ENCODE measurements at regions not wholly inside any gene's neighbourhood (a gene's known extent, or its start where the extent isn't known, plus 50 kb on each side); places are given as distances from the start of the nearest gene placed in this dataset.
"Not testable (repeated sequence)": the region's sequence is repeated elsewhere in the genome, so short reads cannot be mapped to it uniquely, and the experiment has no call there.

DNA sequence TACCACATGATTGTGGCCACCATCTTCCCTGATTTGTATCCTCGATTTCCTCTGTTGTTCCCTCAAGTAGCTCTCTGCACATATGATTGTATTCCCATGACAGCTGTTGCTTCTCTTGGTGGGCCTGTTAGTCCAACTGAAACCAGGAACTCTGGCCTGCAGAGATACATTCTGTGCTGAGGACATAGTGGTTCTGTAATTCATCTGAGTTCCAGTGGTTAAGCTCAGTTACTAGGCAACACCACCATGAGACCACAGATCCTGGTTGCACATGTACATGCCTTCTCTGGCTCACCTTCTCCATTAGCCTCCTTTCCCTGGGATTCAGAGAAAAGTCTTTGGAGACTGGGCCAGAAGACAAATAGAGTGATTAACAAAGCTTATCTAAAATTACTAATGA lies 172.1 kb upstream of the SLC7A11 start:
- no peak for DNase-seq

GRCh38 chr4:138413273-138413672 lies 171.1 kb upstream of the SLC7A11 start:
- no peak for DNase-seq

- no peak for DNase-seq
These were observed 170.7 kb upstream of the SLC7A11 start for GRCh38 chr4:138412847-138413246.

GRCh38 chr4:138410266-138410665 lies 168.1 kb upstream of the SLC7A11 start:
- DNase-seq, result no peak

DNA sequence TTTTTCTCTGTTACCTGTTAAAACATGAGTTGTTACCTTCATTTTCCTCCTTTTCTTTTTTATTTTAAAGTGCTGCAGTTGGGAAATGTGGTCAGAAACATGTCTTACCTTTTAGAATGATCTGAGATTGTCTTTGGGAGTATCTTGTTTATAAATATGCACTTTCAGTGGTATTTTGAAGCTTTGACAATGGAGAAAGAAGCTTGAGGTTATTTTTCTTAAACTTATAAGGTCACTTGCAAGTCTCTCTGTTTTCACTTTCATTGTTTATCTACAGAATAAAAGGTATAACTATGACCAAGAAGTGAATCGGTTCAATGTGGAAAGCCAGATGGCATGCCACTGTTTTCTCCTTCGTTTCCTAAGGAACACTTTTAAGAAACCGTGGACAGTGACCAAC lies 167.5 kb upstream of the SLC7A11 start:
- no peak for DNase-seq

DNA sequence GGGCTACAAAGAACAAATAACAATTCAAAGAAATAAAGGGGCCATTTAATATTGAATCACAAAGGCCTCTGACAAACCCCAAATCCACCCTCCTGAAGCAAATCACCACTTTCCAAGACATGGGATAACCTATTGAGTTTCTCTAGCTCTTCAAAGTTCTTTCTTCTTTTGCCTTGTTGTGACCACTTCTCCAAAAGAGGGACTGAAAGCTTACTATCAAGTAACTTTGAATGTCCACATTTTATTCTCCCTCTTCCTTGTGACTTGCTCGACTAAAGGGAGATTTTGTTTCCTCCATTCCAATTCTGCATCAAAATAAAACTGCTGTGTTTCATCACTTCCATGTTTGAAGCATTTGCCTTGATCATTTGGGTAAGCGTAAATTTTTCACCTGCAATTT lies 166.6 kb upstream of the SLC7A11 start:
- DNase-seq, result no peak

DNA sequence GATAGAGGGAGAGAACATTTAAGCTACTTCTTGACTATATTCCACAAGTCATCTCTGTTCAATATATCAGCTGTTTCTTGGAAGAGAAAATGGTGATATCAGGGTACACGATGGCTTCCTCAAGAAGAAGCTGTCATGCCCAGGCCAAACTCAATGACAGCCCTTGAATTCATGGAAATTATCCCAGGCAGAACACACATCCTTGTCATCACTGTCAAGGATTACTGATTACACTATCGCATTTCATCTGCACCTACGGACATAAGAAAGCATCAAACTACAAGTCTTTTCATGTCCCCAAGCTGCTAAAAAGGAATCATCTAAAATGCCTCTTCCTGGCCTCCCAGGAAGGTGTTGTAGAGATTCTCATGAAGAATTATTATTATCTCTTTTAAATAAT lies 165.2 kb upstream of the SLC7A11 start:
- no peak for DNase-seq

- DNase-seq, result no peak
These were observed 164.7 kb upstream of the SLC7A11 start for GRCh38 chr4:138406876-138407275.

DNA sequence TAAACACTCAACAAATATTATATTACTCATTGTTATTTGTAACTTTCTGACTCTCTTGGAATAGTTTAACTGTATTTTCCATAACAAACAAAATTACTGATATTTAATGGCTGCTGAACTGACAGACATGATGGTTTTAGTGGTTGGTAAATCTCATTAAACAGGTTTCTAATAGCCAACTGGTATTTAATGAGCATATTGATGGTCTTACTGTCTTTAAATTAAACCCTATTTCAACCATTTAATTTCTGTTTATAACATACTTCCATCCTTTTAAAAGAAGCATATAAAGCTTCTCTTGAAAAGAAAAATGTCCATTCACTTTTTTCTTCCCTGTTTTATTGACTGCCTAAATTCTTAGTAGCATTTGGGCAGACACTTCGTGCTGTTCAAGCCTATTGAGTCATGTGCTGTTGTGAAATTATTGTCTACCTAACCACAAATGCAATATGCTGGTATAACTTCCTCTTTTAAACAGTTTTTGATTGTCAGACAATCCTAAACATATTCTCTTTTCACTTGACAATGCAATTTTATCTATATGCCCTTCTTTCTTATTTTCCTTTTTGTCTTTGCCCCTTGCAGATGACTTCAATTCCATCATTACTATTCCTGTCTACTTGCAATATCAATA lies 163.9 kb upstream of the SLC7A11 start:
- no peak for DNase-seq

DNA sequence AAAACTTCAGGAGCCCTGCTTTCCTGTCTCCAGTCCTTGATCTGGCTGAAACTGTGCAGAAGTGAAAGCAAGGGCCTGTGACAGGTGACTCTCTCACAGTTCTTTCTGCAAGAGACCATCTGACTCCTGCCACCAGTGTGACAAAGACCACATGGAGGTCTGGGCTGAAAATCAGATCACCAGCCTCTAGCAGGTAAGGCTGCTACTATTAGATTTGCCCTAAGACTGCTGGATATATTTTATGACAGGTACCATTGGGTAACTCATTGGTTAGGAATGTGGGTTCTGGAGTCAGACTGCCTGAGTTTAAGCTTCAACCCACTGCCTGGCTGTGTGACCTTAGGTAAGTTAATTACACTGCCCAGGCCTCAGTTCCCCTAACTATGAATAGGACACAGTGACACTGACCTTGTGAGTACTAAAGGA lies 163.3 kb upstream of the SLC7A11 start:
- no peak for DNase-seq

- no peak for DNase-seq
These were observed 162.7 kb upstream of the SLC7A11 start for GRCh38 chr4:138404801-138405200.

GRCh38 chr4:138404251-138404650 lies 162.1 kb upstream of the SLC7A11 start:
- no peak for DNase-seq

DNA sequence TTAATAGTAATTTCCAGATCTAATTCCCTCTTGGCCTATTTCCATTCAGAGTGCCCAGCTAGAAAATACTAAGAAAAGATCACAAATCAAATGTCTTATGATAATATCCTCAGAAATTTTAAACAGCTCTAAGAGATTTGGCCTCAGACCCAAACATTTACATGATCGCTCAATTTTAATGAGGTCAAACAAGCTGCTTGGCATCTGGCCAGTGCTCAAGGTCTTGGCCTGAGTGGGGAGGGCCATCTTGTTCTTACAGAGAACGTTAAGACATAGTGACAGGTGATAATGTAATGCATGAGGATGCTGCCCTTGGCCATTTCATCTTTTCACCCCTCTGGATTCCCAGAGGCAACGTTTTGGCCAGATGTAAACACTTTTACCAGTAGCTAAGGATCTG lies 159.2 kb upstream of the SLC7A11 start:
- no peak for DNase-seq

- no peak for DNase-seq
These were observed 158.4 kb upstream of the SLC7A11 start for GRCh38 chr4:138400543-138400942.

GRCh38 chr4:138400066-138400465 lies 157.9 kb upstream of the SLC7A11 start:
- DNase-seq, result no peak

DNA sequence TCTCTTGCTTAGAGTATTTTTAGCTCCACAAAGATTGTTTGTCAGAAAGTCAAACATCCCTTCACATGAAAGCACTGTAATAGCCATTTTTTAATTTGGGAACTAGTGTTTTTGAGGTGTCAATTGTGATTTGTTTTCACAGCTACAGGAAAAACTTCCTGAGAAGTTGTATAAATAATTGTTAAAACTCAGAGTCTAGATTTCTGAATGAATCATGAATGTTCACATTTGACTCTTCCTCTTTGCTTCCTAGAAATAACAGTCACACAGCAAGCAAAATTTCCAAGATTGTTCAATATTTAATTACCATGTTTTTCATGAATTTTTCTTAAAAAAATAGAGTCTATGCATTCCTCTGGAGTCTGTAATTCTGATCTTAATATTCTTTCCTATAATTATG lies 156.9 kb upstream of the SLC7A11 start:
- no peak for DNase-seq

DNA sequence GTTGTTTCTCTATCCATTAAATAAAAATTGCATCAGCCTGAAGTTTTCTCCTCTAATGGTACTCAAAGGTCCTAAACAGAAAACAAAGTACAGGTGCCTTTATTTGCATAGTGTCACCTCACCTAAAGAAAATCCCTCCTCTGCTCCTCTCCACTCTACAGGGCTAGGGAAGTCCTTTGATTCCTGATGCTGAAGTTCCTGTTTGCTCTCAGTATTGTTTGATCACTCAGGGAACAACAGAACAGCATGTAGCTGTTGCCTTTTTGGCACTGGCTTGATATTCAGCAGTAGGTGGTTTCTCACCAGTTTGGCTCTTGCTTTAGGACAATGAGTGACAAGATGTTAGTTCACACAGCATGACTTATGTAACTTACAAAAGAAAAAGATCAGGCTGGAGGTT lies 156.2 kb upstream of the SLC7A11 start:
- no peak for DNase-seq

- DNase-seq, result no peak
These were observed 151.9 kb upstream of the SLC7A11 start for GRCh38 chr4:138393886-138394610.

DNA sequence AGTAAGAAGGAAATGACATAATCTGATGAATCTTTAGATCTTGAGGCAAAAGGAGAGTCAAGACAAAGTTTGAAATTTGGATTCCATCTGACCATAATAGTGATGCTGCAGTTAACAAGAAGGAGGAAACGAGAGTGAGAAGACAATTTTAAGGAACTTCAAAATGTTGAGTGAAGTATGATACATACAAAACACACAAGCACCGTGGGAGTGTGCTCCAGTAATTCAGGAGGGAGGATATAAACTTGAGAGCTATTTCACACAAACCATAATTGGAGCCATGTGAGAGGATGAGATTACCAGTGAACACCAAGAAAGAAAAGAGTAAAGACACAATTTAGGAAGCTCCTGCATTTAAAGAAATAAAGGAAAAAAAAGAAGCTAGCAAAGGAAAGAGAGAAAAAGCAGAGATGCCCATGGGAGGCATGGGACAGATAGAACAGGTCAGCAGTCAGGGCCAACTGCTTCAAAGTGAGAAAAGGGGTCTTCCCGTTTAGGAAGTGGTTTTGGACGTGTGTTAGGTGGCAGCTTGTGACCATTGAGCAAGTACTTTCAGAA lies 150.7 kb upstream of the SLC7A11 start:
- no peak for DNase-seq

GRCh38 chr4:138389976-138390685 lies 148.0 kb upstream of the SLC7A11 start:
- DNase-seq, result no peak

DNA sequence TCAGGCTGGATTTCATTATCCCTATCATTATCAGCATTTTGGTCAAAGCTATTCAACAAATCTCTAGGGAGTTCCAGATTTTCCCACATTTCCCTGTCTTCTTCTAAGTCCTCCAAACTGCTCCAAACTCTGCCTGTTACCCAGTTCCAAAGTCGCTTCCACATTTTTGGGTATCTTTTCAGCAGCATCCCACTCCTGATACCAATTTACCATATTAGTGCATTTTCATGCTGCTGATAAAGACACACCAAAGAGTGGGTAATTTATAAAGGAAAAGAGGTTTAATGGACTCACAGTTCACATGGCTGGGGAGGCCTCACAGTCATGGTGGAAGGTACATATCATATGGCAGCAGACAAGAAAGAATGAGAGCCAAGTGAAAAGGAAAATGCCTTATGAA lies 132.8 kb upstream of the SLC7A11 start:
- DNase-seq, result no peak

- no peak for DNase-seq
These were observed 125.8 kb upstream of the SLC7A11 start for GRCh38 chr4:138367942-138368341.

DNA sequence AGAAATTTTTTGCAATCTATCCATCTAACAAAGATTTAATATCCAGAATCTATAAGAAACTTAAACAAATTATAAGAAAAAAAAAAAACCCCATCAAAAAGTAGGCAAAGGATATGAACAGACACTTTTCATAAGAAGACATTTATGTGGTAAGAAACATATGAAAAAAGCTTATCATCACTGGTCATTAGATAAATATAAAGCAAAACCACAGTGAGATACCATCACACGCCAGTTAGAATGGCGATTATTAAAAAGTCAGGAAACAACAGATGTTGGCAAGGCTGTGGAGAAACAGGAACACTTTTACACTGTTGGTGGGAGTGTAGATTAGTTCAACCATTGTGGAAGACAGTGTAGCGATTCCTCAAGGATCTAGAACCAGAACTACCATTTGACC lies 110.3 kb upstream of the SLC7A11 start:
- not testable (repeated sequence) for DNase-seq

DNA sequence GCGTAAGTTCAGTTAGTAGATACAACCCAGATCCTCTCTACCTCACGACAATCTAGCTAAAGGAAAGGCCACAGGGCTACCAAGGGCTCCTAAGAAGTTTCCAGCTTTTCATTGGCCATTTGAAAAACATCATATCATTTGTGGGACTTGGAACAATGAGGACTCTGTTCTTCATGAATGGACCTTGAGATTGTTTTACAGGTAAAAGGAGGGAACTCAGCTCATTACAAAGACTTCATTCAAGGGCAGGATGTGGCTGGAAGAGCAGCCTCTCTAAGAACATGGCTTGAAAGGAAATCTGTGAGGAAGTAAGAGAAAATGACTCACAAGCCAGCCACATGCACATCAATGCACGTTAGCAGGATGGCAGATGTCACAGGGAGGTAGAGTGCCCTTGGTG lies 105.9 kb upstream of the SLC7A11 start:
- DNase-seq, result no peak

Data from NCI-H2171 (cell line).